GM12872 (cell line): ENCODE measurements at regions not wholly inside any gene's neighbourhood (a gene's known extent, or its start where the extent isn't known, plus 50 kb on each side); places are given as distances from the start of the nearest gene placed in this dataset.

Source experiments
- TF ChIP-seq, protein P1 (sequence below): IDR thresholded peaks from 3 replicates; pipeline ENCODE4 v1.5.1; 2011; ENCODE audit warnings: low read depth, mild to moderate bottlenecking, low read length, moderate library complexity; ENCODE audit not compliant: insufficient read depth

DNA sequence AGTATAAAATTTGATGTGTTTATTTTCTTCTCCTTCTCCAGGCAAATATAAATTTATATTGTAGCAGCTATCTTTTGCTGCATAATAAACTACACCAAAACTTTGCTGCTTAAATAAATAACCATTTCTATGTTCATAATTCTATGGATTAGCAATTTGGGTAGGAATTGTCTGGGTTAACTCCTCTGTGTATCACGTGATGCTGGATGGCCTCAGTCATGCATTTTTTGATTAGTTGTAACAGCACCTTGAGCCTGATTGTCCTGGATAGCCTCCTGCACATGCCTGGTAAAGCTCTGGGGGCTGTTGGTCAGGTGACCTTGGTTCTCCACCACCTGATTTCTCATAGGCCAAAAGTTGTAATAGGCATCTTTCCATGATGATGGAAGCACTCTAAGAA is 572.9 kb downstream of the ETV1 start:
- TF ChIP-seq, protein P1, sequence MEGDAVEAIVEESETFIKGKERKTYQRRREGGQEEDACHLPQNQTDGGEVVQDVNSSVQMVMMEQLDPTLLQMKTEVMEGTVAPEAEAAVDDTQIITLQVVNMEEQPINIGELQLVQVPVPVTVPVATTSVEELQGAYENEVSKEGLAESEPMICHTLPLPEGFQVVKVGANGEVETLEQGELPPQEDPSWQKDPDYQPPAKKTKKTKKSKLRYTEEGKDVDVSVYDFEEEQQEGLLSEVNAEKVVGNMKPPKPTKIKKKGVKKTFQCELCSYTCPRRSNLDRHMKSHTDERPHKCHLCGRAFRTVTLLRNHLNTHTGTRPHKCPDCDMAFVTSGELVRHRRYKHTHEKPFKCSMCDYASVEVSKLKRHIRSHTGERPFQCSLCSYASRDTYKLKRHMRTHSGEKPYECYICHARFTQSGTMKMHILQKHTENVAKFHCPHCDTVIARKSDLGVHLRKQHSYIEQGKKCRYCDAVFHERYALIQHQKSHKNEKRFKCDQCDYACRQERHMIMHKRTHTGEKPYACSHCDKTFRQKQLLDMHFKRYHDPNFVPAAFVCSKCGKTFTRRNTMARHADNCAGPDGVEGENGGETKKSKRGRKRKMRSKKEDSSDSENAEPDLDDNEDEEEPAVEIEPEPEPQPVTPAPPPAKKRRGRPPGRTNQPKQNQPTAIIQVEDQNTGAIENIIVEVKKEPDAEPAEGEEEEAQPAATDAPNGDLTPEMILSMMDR = no peak

DNA sequence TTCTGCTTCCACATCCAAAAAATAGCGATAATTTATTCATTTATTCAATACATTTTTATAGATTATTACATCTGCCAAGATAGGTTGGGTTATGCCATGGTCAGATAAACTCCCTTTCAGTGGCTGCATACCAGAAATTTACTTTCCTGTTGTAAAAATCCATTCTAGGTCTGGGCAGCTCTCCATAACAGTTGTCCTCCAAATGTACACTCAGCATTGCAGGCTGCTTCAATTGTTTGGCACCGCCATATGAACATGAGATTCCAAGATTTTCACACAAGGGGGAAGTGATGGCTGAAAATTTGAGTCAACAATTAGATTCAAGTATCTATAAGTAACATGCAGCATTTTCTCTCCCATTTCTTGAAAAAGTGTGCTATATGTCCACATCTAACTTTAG is 568.7 kb downstream of the ETV1 start:
- TF ChIP-seq, protein P1 = no peak

DNA sequence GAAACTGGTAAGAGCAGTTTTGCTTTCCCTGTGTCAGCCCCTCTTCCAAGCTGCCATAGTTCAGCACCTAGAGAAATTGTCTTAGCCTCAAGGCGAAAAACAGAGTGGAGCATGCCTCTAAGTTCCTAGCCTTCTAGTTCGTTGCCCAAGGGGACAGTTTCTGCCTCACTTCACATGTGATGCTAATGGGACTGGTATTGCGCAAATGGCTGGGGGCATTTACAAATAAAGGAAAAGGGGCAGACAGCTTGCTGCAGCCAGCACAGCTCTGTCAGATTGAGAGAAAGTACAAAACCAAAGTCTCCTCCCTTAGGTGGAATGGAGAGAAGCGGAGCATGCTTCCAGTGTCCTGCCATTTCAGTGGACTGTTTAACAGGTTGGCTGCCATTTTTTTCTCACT is 567.7 kb downstream of the ETV1 start:
- TF ChIP-seq, protein P1 = no peak

DNA sequence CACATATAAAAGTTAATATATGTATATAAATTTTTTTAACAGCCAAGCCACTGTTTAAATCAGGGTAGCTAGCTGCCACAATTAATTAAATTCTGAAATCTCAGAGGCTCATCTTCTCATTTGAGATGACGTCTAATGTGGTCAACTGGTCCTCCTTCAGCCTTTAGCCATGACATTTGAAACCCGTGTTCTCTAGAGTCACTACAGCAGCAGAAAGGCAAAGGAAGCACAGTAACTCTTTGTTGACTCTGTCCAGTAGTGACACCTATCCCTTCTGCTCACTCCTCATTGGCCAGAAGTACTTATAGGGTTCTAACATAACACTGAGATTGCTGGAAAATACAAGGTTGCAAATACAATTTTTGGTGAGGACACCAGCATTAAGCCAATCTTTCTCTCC is 555.5 kb downstream of the ETV1 start:
- TF ChIP-seq, protein P1 = no peak

DNA sequence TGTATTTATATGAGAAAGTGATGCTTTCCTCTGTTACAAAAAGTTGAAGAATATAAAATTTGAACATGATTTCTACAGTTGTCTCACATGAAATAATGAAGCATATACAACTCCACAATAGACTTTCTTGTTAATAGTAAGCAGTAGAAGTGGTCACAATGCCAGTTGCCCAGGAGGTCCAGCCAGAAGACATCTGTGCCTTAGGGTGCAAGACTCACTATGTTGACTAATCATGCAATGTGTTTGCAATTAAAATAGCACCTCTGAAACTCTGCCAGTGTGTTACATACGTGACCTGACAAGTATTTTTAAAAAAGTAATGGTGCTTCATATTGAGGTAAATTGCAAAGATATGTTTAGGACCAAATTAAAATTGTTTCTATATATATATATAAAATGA is 547.2 kb downstream of the ETV1 start:
- TF ChIP-seq, protein P1 = no peak

DNA sequence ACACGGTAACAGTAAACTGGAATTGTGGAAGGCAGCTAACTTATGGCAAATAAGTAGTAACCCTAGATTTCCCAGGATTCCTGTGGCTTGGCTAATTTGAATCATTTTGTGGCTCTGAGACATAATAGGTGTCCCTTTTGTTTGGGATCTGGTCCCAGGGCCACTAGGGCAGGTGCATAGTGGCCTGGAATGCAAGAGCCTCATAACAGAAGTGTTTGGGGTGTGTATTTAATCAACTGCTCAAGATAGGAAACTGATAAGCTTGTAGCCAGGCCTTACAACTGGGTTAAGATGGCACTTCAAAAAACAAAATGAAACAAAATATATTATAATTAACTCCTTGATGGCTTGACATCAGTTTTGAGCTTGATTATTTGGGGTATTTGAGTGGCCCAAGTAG is 541.8 kb downstream of the ETV1 start:
- TF ChIP-seq, protein P1 = no peak

DNA sequence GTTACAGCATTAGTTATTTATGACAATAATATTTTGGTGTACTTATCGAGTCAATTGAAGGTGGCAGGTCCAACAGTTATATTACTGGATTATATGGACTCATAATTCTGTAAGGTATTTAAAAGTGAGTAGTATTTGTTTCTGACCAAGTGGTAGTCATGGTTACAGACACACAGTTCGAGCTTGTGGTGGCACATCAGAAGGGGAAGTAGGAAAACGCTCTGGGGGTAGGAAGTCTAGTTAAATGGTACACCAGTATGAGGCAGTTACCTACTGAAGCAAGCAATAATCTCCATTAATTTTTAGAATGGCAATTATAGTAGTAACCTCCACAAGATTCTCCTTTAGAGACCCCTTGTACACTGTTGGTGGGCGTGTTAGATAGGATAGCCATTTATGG is 541.2 kb downstream of the ETV1 start:
- TF ChIP-seq, protein P1 = no peak

DNA sequence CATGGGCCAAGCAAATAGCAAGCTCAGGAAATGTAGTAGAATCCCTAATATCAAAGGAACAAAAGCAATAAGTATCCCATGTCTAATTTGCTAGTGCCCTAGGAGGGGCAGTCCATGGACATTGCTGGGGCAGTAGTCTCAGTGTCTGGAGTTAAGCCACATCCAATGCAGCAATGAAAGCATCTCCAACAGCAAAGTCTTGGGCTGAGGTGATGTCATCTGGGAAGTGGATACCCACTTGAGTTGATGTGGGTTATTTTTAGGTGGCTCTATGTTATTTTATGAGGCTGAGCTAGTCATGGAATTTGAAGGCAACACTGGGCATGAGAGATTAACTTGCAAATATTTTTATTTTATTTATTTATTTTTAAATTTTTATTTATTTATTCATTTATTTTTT is 540.0 kb downstream of the ETV1 start:
- TF ChIP-seq, protein P1 = no peak
